ENCODE measurements at regions not wholly inside any gene's neighbourhood (a gene's known extent, or its start where the extent isn't known, plus 50 kb on each side); places are given as distances from the start of the nearest gene placed in this dataset.
A peak's percentile ranks its signal among the peaks of the same experiment; 100 is the strongest.

DNA sequence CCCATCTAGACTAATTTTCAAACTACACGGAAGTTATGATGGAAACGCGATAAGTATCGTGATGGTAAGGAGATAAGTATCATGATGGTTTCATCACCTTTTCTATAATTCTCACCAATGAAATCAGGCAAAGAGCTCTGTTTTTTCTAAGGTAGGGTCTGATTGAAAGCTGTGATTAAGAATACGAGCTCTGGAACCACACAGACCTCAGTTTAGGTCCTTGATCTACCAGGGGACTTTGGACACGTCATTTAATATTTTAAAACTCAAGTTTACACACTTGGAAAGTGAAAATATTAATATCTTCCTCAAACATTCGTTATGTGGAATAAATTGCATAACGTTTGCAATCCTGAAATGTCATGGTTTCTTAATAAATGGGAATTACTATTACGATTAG lies 538.2 kb upstream of the CELF2 start:
- DNase-seq, result no peak

DNA sequence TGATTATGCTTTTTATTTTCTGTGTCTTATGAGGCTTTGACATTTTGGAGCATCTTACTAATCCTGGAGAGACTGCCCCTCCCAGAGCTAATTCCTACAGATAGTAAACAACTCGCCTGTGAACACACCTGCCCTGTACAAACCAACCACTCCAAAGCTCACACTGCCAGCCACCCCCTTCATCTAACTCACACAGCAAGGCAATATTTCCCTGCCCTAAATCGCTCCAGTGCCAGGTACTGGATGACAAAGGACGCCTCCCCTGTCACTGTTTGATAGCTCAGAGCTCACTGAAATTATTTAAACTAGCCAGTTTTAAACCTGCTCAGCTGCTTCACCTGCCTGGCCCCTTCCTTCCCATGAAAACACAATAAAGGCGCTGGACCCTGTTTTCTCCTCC lies 535.1 kb upstream of the CELF2 start:
- no peak for DNase-seq

DNA sequence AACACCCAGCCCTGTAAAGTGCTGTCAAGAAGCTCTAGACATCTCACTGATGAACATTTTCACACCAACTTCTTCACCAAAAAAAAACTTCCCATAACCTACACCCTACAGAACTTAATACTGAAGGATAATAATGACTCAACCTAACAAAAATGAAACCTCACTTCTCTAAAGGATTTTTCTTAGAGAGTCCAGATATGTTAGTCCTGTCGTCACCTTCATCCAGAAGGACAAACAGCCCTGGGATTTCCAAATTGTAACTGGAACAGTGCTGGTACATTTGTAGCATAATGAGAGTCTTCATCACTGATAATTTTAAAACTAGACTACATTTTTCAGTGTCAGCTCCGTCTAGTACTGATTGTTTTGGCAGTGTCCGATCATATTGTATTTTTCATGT lies 528.6 kb upstream of the CELF2 start:
- DNase-seq, result peak; percentile 78

GRCh38 chr10:10489805-10490571 lies 527.7 kb upstream of the CELF2 start:
- DNase-seq, result peak; percentile 90

GRCh38 chr10:10490581-10490980 lies 527.1 kb upstream of the CELF2 start:
- DNase-seq, result peak; percentile 10

DNA sequence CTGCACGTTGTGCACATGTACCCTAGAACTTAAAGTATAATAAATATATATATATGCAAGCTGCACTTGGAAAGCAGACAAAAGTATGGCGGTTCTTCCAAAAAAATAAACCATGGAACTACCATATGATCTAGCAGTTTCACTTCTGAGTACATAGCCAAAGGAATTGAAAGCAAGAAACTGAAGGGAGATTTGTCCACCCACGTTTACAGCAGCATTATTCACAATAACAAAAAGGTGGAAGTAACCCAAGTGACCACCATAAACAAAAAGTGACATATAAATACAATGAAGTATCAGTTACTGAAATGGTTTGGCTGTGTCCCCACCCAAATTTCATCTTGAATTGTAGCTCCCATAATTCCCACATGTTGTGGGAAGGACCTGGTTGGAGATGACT lies 525.3 kb upstream of the CELF2 start:
- DNase-seq, result no peak

DNA sequence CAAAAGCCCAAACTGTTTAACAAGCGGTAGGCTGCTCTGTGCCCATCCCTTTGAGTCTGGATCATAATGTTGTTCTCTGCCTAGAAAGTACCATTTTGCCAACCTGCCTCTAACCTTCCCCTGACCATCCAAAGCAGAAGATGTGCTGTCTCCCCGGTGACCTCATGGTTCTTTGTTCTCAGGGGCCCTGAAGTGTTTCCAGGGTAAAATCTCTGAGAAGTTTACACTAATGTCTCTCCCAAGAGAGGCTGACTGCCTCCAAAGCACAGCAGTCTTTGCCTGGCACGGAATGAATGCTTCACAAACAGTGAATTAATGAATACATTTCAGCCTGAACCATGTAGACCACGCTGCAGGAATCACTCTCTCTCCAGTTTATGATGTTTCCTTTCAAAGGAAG lies 523.8 kb upstream of the CELF2 start:
- DNase-seq, result no peak

GRCh38 chr10:10497245-10497644 lies 520.4 kb upstream of the CELF2 start:
- no peak for DNase-seq

DNA sequence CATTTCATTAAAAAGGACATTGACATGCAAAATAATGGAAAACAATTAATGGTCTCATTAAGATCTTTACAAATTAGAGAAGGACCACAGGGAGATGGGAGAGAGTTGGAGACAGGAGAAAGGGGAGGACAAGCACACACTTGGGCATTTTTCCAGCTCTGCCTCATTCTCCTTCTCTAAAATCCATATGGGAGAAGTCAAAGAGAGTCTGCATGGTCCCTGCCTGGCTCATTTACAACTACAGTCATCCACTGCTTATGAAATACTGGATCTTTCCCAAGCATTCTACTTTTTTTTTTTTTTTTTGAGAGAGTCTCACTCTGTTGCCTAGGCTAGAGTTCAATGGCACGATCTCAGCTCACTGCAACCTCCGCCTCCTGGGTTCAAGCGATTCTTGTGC lies 518.9 kb upstream of the CELF2 start:
- peak; percentile 70 for DNase-seq

- peak; percentile 81 for DNase-seq
These were observed 517.8 kb upstream of the CELF2 start for GRCh38 chr10:10499839-10500238.

DNA sequence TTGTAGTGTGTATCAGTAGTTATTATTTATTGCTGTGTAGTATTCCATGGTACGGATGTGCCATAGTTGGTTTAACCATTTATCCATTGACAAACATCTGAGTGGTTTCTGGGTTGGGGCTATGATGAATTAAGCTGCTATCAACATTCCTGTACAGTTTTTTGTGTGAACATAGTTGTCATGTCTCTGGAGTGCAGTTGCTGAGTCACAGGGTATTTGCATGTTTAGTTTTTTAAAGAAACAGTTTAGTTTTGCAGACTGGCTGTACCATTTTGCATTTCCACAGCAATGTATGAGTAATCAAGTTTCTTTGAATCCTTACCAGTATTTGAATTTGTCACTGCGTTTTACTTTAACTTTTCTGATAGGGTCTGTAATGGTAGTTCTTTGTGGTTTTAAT lies 516.7 kb upstream of the CELF2 start:
- DNase-seq, result peak; percentile 89

GRCh38 chr10:10503772-10504171 lies 513.9 kb upstream of the CELF2 start:
- no peak for DNase-seq

GRCh38 chr10:10508211-10508610 lies 509.5 kb upstream of the CELF2 start:
- DNase-seq, result no peak

DNA sequence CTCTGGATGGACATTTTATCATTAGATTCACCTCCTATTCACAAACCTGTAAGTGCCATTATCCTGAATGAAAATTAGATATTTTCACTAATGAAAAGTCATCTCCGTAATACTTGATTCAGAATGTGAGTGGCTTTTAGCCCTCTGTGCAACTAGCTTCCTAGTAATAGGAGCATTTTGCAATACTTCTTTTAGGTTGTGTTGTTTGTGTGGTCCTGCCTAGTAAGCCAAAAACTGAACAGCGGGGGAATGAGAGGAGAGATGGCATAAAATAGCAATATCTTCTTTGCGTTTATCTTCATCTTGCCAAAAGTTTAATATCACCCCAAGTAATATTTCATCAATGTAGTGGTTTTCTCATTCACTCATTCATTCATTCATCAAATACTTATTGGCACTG lies 507.5 kb upstream of the CELF2 start:
- no peak for DNase-seq

DNA sequence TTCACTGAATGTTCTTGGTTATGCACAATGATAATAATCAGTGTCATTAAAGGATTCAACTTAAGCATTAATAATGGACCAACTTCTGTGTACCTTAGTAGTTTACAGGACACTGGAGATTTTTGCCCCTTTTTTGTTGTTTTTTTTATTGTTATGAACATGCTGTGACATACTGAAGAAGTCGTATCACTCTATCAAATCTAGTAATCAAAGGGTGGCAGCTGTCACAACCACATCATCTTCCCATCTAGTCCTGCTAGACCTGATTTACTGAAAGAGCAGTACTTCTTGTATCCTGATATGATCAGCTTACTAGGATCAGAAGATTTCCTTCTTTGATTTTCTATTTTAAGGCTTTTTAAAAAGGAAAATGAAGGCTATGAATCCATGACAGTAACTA lies 504.6 kb upstream of the CELF2 start:
- no peak for DNase-seq

DNA sequence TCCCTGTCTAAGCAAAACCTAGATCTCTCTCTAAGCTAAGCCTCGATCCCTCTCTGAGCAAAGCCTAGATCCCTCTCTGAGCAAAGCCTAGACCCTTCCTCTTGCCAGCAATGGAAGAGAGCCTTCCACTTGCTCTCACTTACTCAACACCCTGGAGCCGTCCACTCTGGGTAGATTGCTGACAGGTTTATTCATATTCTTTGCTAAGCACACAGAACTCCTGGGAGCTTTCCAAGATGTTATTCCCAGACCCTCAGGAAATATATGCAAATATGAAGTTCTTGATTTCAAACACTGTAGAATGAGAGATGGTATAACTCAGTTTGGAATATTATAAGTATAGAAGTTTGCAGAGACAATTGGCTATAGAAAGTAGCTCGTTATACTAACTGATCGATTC lies 503.8 kb upstream of the CELF2 start:
- no peak for DNase-seq

GRCh38 chr10:10514797-10515196 lies 502.9 kb upstream of the CELF2 start:
- DNase-seq, result no peak

- no peak for DNase-seq
These were observed 502.0 kb upstream of the CELF2 start for GRCh38 chr10:10515479-10516204.

DNA sequence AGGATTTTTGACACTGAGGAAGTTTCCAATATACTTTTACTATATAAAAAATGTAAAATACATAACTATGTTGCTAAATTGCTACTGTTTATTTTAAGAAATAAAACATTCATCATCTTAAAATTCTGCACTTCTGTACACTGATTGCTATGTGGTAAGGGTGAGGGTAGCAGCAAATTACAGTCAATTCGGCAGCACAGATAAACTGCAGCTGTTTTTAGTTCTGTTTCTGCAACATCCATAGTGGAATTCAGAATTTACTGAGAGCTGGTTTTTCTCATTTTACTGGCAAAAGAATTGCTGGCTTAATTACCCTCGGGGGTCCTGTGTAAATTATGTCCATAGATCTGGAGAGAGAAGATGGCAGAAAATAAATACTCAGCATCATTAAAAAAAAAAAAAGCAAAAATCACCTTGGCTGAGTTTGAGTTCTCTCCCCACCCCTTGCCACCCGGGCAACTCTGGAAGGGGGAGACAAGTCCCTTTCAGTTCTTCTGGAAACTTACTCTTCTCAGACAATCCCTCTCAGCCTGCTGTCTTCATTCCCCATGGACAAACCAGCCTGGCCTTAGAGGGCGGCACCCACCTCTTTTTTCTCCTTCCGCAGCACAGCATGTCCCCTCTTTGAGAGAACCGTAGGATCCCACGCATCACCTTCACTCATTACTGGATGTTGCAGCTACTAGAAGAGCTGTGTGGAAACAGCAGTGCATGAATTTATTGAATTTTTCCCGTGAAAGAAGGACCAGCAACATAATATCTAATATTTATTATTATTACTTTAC lies 501.1 kb upstream of the CELF2 start:
- no peak for DNase-seq

DNA sequence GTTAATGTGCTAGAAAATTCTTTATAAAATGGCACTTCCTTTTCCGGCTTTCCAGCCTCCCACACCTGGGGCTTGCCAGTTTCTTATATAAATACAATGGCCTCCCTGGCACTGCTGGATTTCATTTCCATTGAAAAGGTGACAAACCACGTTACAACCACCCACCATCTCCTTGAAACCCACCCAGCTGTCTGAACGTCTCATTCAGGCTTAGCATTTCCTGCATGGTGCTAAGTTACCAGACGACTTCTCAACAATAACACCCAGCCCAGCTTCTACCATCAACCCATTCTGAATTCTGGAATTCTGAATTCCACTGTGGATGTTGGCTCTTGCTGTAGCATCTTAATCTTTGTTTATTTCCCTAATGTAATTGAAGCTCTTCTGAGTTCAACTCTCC lies 499.8 kb upstream of the CELF2 start:
- no peak for DNase-seq

DNA sequence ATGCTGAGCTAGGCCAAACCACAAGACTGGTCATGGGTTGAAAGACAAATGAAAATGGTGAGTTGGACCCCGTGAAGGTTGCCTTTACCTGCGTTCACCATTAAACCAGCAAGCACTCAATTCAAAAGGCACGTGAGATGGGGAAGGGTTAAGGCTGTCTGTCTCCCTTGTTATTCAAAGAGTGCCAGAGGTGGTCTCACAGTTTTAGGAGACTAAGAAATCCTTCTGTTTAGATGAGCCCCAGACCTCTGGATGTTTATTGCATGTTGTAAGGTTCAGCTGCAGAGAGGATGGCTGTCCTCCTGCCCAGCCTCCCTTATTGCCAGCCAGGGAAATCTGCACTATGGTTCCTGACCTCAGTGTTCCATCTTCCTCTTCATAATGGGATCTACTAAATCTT lies 498.0 kb upstream of the CELF2 start:
- DNase-seq, result no peak

GRCh38 chr10:10520491-10521385 lies 496.9 kb upstream of the CELF2 start:
- DNase-seq, result peak; percentile 17

- DNase-seq, result no peak
These were observed 490.8 kb upstream of the CELF2 start for GRCh38 chr10:10526846-10527245.
